IMR-90 (cell line): ENCODE measurements at regions not wholly inside any gene's neighbourhood (a gene's known extent, or its start where the extent isn't known, plus 50 kb on each side); places are given as distances from the start of the nearest gene placed in this dataset.

Experiments used
- ATAC-seq: fragments of 200-7000 bp; cut with Tn5 transposase; 2 replicates; pipeline ENCODE4 v1.9.1; 2020; ENCODE audit warnings: low read depth, mild to moderate bottlenecking, moderate library complexity
- BruUV-seq: library from RNA; stranded (reverse); fragments of 400-500 nt; replicated peaks from 2 replicates; lab custom pipeline; 2021; lab: Mats Ljungman, UMichigan
- CTCF ChIA-PET: fragments of 300-600 bp; formaldehyde crosslinking; extraction: SDS; loops from one replicate; lab custom pipeline; 2021; ENCODE audit warnings: antibody characterized with exemption; lab: Yijun Ruan, JAX
- POLR2A ChIA-PET: fragments of 300-600 bp; sonication (Branson Sonifier 250); formaldehyde crosslinking; loops from one replicate; lab custom pipeline; 2022; ENCODE audit warnings: antibody characterized with exemption; ENCODE audit not compliant: unreplicated experiment; lab: Charles Lee
- DNase-seq: peaks from one replicate; pipeline ENCODE4 v3.0.0; 2013
- H2AFZ ChIP-seq: replicated peaks from 2 replicates; pipeline ENCODE3; 2013; ENCODE audit warnings: low read length, mild to moderate bottlenecking; ENCODE audit not compliant: poor library complexity
- H2AK5ac ChIP-seq: 2 replicates; pipeline ENCODE4 v1.6.1; 2013; ENCODE audit warnings: low read depth, low read length, inconsistent platforms
- H2AK9ac ChIP-seq: replicated peaks from 2 replicates; pipeline ENCODE3; 2013; ENCODE audit warnings: mild to moderate bottlenecking, low read depth, low read length, moderate library complexity; ENCODE audit not compliant: poor library complexity
- H2BK120ac ChIP-seq: 2 replicates; pipeline ENCODE4 v1.6.1; 2013; ENCODE audit warnings: low read depth, low read length, inconsistent platforms
- H2BK15ac ChIP-seq: 3 replicates; pipeline ENCODE4 v1.6.1; 2013; ENCODE audit warnings: low read depth, low read length, inconsistent platforms
- H2BK20ac ChIP-seq: 2 replicates; pipeline ENCODE4 v1.6.1; 2013; ENCODE audit warnings: low read depth, mild to moderate bottlenecking, inconsistent platforms, low read length, moderate library complexity
- H2BK5ac ChIP-seq: 2 replicates; pipeline ENCODE4 v1.6.1; 2013; ENCODE audit warnings: mild to moderate bottlenecking, low read depth, low read length, inconsistent platforms; ENCODE audit not compliant: poor library complexity, severe bottlenecking
- H3K14ac ChIP-seq: replicated peaks from 2 replicates; pipeline ENCODE4 v1.6.1; 2013; ENCODE audit warnings: low read depth, low read length, inconsistent platforms
- H3K18ac ChIP-seq: 2 replicates; pipeline ENCODE4 v1.6.1; 2013; ENCODE audit warnings: low read depth, low read length, control low read depth
- H3K23ac ChIP-seq: 2 replicates; pipeline ENCODE4 v1.6.1; 2013; ENCODE audit warnings: low read depth, low read length, inconsistent platforms
- H3K27ac ChIP-seq: 2 replicates; pipeline ENCODE4 v1.5.1; 2013; ENCODE audit warnings: mild to moderate bottlenecking, control low read depth, low read length; ENCODE audit not compliant: insufficient read depth
- H3K27me3 ChIP-seq: 2 replicates; pipeline ENCODE4 v1.6.1; 2013; ENCODE audit warnings: low read length; ENCODE audit not compliant: control insufficient read depth, insufficient read depth
- H3K36me3 ChIP-seq: 2 replicates; pipeline ENCODE4 v1.6.1; 2013; ENCODE audit warnings: low read length, mixed read lengths; ENCODE audit not compliant: control insufficient read depth, insufficient read depth
- H3K4ac ChIP-seq: 2 replicates; pipeline ENCODE4 v1.6.1; 2013; ENCODE audit warnings: low read depth, low read length, inconsistent platforms
- H3K4me1 ChIP-seq: 2 replicates; pipeline ENCODE4 v1.6.1; 2013; ENCODE audit warnings: low read length, mixed read lengths; ENCODE audit not compliant: control insufficient read depth, insufficient read depth
- H3K4me2 ChIP-seq: 2 replicates; pipeline ENCODE4 v1.6.1; 2013; ENCODE audit warnings: low read depth, mild to moderate bottlenecking, control low read depth, low read length, moderate library complexity
- H3K4me3 ChIP-seq: 2 replicates; pipeline ENCODE4 v1.5.1; 2013; ENCODE audit warnings: low read depth, mild to moderate bottlenecking, control low read depth, low read length, moderate library complexity; ENCODE audit not compliant: insufficient read depth
- H3K56ac ChIP-seq: 2 replicates; pipeline ENCODE4 v1.6.1; 2013; ENCODE audit warnings: low read length, inconsistent platforms; ENCODE audit not compliant: insufficient read depth; ENCODE audit errors: extremely low read depth
- H3K79me1 ChIP-seq, 2 experiments: 2 replicates each; pipeline ENCODE4 v1.6.1; 2013; ENCODE audit warnings: low read length in 2 of 2, inconsistent platforms in 1 of 2, low read depth in 1 of 2
- H3K9ac ChIP-seq: 2 replicates; pipeline ENCODE4 v1.6.1; 2013; ENCODE audit warnings: low read depth, low read length, control low read depth
- H3K9me1 ChIP-seq: 2 replicates; pipeline ENCODE4 v1.6.1; 2013; ENCODE audit warnings: low read length, inconsistent platforms; ENCODE audit not compliant: insufficient read depth
- H3K9me3 ChIP-seq: 2 replicates; pipeline ENCODE4 v1.6.1; 2013; ENCODE audit warnings: low read length; ENCODE audit not compliant: control insufficient read depth, insufficient read depth
- H4K20me1 ChIP-seq: 2 replicates; pipeline ENCODE4 v1.6.1; 2013; ENCODE audit warnings: low read length, inconsistent platforms; ENCODE audit not compliant: insufficient read depth
- H4K5ac ChIP-seq: 2 replicates; pipeline ENCODE4 v1.6.1; 2013; ENCODE audit warnings: mild to moderate bottlenecking, low read depth, low read length, control low read depth
- H4K8ac ChIP-seq, 2 experiments: 2 replicates each; pipeline ENCODE4 v1.6.1; 2013; ENCODE audit warnings: low read depth in 2 of 2, low read length in 2 of 2, control low read depth in 1 of 2, inconsistent platforms in 1 of 2
- H4K91ac ChIP-seq: 2 replicates; pipeline ENCODE4 v1.6.1; 2013; ENCODE audit warnings: low read depth, low read length, inconsistent platforms; ENCODE audit not compliant: insufficient read depth
- CEBPB ChIP-seq: IDR thresholded peaks from 2 replicates; pipeline ENCODE4 v1.6.1; 2012; ENCODE audit warnings: low read depth, low read length, improper control_type of control experiment
- MAZ ChIP-seq: IDR thresholded peaks from 2 replicates; pipeline ENCODE4 v1.6.1; 2012; ENCODE audit warnings: low read depth, mild to moderate bottlenecking, low read length, improper control_type of control experiment, moderate library complexity, borderline replicate concordance
- WGBS, 2 experiments: methylation state at CpG; one replicate each; pipeline versions ENCODE4 v1.1.5 to v1.1.7; 2013; ENCODE audit warnings: missing lambda C conversion rate in 2 of 2; ENCODE audit not compliant: insufficient read length in 1 of 2; ENCODE audit errors: extremely low coverage in 2 of 2; 5-methylcytosine and 5-hydroxymethylcytosine counted together
- dilution Hi-C: fragments of 300-500 bp; cut with HindIII; formaldehyde crosslinking; loops from one replicate; pipeline ENCODE4 v1.14.3; 2018; ENCODE audit warnings: low sequenced_read_pairs; ENCODE audit not compliant: unreplicated experiment
- in situ Hi-C: fragments of 300-500 bp; cut with MboI; formaldehyde crosslinking; loops from 3 replicates; pipeline ENCODE4 v1.14.3; 2019; ENCODE audit warnings: low sequenced_read_pairs, inconsistent platforms, mixed read lengths
- intact Hi-C: fragments of 100-400 bp; cut with micrococcal nuclease; formaldehyde crosslinking; loops from 2 replicates; pipeline ENCODE4 v1.10.0; 2022

- dilution Hi-C loops = loop anchor here (25.0 kb wide), 1 partner anchor 398 kb away; the partner anchor contains the start of gene KITLG
Measured at GRCh38 chr12:88985631-88986030, 366.7 kb downstream of the DUSP6 start.

More at GRCh38 chr12:88985631-88986030, 366.7 kb downstream of the DUSP6 start:
- Histone ChIP-seq H3K36me3 (no peaks in the 10 kb centered on the region), H2BK15ac (no peak overlapping the region), H3K14ac (no peak overlapping the region), H2BK120ac (0 out of 2 replicates have a peak overlapping the region, but pooled peaks have one; percentile 3), H2AK5ac (no peak overlapping the region), H3K79me1 (no peaks in the 10 kb centered on the region), H3K56ac (no peak overlapping the region), H2AK9ac (peak overlapping the region; percentile 9), H3K18ac (peak overlapping the region; percentile 46; the same call in 1 of the 2 replicates), H4K91ac (no peak overlapping the region), H3K27me3 (no peaks in the 10 kb centered on the region), H3K9me3 (no peaks in the 10 kb centered on the region), H3K23ac (no peak overlapping the region), H3K9me1 (no peaks in the 10 kb centered on the region), H3K4me1 (no peaks in the 10 kb centered on the region; the same call in 1 of the 2 replicates), H2BK20ac (no peak overlapping the region), H3K27ac (no peak overlapping the region), H3K4me3 (no peak overlapping the region), H4K8ac (0 out of 4 replicates have a peak overlapping the region, but pooled peaks of 1 of the 2 experiments have one; percentile 42), H2BK5ac (no peak overlapping the region), H4K20me1 (no peaks in the 10 kb centered on the region), H2AFZ (no peak overlapping the region), H3K9ac (no peak overlapping the region), H4K5ac (no peak overlapping the region), H3K4ac (peak overlapping the region; percentile 22; the same call in 1 of the 2 replicates), H3K4me2 (no peak overlapping the region)
- intact Hi-C loops = no loop called here
- BruUV-seq = no TSS peak
- DNase-seq (peak; percentile 67), ATAC-seq (peak; percentile 57)
- POLR2A ChIA-PET = no interaction called here
- no peak for TF ChIP-seq MAZ
- peak; percentile 44 for TF ChIP-seq CEBPB
- WGBS, 2 experiments = no CpG with 5 or more reads among the region's 3 CpGs
- CTCF ChIA-PET = interaction anchor here (0.7 kb wide), 1 partner anchor 253 kb away, joined by 4 read pairs; no protein-coding TSS in a partner anchor
- in situ Hi-C loops = loop anchor here (25.0 kb wide), 1 partner anchor 398 kb away; the partner anchor contains the start of gene KITLG
